ENCODE measurements at regions not wholly inside any gene's neighbourhood (a gene's known extent, or its start where the extent isn't known, plus 50 kb on each side); places are given as distances from the start of the nearest gene placed in this dataset.

GRCh38 chr12:39124768-39125167 is 219.4 kb upstream of the CPNE8 start:
- no peak for DNase-seq

GRCh38 chr12:39123580-39124253 is 218.3 kb upstream of the CPNE8 start:
- no peak for DNase-seq

- DNase-seq: no peak
Observed at GRCh38 chr12:39122562-39123204, 217.3 kb upstream of the CPNE8 start.

GRCh38 chr12:39116861-39117260 is 211.5 kb upstream of the CPNE8 start:
- no peak for DNase-seq

- no peak for DNase-seq
Observed at GRCh38 chr12:39112064-39112463, 206.7 kb upstream of the CPNE8 start.

GRCh38 chr12:39105111-39105510 is 199.7 kb upstream of the CPNE8 start:
- no peak for DNase-seq

- peak; percentile 71 for DNase-seq
Observed at GRCh38 chr12:39103552-39104165, 198.3 kb upstream of the CPNE8 start.

- no peak for DNase-seq
Observed at GRCh38 chr12:39102474-39103209, 197.3 kb upstream of the CPNE8 start.

GRCh38 chr12:39095636-39096330 is 190.4 kb upstream of the CPNE8 start:
- DNase-seq: no peak

- DNase-seq: no peak
Observed at GRCh38 chr12:39081910-39082309, 176.5 kb upstream of the CPNE8 start.

- DNase-seq: no peak
Observed at GRCh38 chr12:39077226-39077625, 171.8 kb upstream of the CPNE8 start.

- no peak for DNase-seq
Observed at GRCh38 chr12:39074063-39074462, 168.7 kb upstream of the CPNE8 start.

- no peak for DNase-seq
Observed at GRCh38 chr12:39072658-39073057, 167.3 kb upstream of the CPNE8 start.

- no peak for DNase-seq
Observed at GRCh38 chr12:39071611-39072010, 166.2 kb upstream of the CPNE8 start.

GRCh38 chr12:39070775-39071174 is 165.4 kb upstream of the CPNE8 start:
- DNase-seq: no peak

- no peak for DNase-seq
Observed at GRCh38 chr12:39065455-39065854, 160.1 kb upstream of the CPNE8 start.

GRCh38 chr12:39064708-39065107 is 159.3 kb upstream of the CPNE8 start:
- DNase-seq: no peak

- DNase-seq: no peak
Observed at GRCh38 chr12:39062266-39062996, 157.0 kb upstream of the CPNE8 start.

- DNase-seq: no peak
Observed at GRCh38 chr12:39061576-39061975, 156.2 kb upstream of the CPNE8 start.

GRCh38 chr12:39048395-39048794 is 143.0 kb upstream of the CPNE8 start:
- no peak for DNase-seq

GRCh38 chr12:39047539-39048262 is 142.3 kb upstream of the CPNE8 start:
- DNase-seq: no peak

GRCh38 chr12:39044754-39045153 is 139.4 kb upstream of the CPNE8 start:
- no peak for DNase-seq

All from hematopoietic multipotent progenitor cell treated with erythropoietin and hydrocortisone succinate and interleukin-3 and kit ligand, for 8 days (in vitro differentiated cells).